ENCODE measurements at regions not wholly inside any gene's neighbourhood (a gene's known extent, or its start where the extent isn't known, plus 50 kb on each side); places are given as distances from the start of the nearest gene placed in this dataset.

- Histone ChIP-seq H3K36me3 (ENCODE audit: control insufficient read depth in 2 of 2, insufficient read depth in 1 of 2, low read length in 2 of 2) (no peaks in the 10 kb centered on the region), H3K27ac (ENCODE audit: extremely low read depth, low read depth, low read length) (no peak overlapping the region), H3K9me3 (ENCODE audit: control insufficient read depth, insufficient read depth, low read depth, low read length) (no peaks in the 10 kb centered on the region), H3K4me1 (ENCODE audit: control insufficient read depth, insufficient read depth, low read length) (peaks cover 7% of the 10 kb centered on the region; the same call in 1 of the 2 replicates), H3K4me3 (ENCODE audit: low read depth, low read length) (no peak overlapping the region)
- POLR2A ChIA-PET: no interaction called here
- no peak for TF ChIP-seq ZNF530 (tag by site-specific recombination; IDR thresholded peaks at IDR 0.05; ENCODE audit: low read depth)
- TF ChIP-seq SCRT2 (tag by site-specific recombination; IDR thresholded peaks at IDR 0.05): 0 out of 2 replicates have a peak, but pooled peaks have one; percentile 19
- CTCF ChIA-PET: no interaction called here
Observed at GRCh38 chr2:220949466-220949865, 622.6 kb downstream of the EPHA4 start.

DNA sequence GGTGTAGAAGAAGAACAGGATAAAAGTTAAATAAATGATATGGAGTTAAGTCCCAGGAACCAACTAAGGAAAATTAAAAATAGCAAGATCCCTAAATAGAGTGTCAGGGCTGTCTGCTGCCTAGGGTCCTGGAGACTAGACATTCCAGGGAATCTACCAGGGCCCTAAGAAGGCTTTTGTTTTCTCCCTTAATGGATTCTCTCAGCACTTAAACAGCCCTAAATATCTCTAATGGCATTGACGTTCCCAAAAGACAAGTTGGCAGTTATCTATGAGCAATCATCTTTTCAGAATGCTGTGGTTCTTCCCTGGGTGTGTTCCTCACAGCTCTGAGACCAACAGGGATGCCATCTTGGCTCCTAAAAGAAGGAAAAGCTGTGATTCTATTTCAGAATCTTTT lies 616.3 kb downstream of the EPHA4 start:
- Histone ChIP-seq H3K36me3 (ENCODE audit: control insufficient read depth in 2 of 2, insufficient read depth in 1 of 2, low read length in 2 of 2) (no peaks in the 10 kb centered on the region), H3K9me3 (ENCODE audit: control insufficient read depth, insufficient read depth, low read depth, low read length) (no peaks in the 10 kb centered on the region), H3K4me1 (ENCODE audit: control insufficient read depth, insufficient read depth, low read length) (no peaks in the 10 kb centered on the region), H3K27ac (ENCODE audit: extremely low read depth, low read depth, low read length) (no peak overlapping the region), H3K4me3 (ENCODE audit: low read depth, low read length) (no peak overlapping the region)
- TF ChIP-seq ZNF121 (tag by site-specific recombination; IDR thresholded peaks at IDR 0.05): no peak
- no peak for TF ChIP-seq ZNF266 (tag by site-specific recombination; IDR thresholded peaks at IDR 0.05; ENCODE audit: low read depth)
- TF ChIP-seq, protein P1, sequence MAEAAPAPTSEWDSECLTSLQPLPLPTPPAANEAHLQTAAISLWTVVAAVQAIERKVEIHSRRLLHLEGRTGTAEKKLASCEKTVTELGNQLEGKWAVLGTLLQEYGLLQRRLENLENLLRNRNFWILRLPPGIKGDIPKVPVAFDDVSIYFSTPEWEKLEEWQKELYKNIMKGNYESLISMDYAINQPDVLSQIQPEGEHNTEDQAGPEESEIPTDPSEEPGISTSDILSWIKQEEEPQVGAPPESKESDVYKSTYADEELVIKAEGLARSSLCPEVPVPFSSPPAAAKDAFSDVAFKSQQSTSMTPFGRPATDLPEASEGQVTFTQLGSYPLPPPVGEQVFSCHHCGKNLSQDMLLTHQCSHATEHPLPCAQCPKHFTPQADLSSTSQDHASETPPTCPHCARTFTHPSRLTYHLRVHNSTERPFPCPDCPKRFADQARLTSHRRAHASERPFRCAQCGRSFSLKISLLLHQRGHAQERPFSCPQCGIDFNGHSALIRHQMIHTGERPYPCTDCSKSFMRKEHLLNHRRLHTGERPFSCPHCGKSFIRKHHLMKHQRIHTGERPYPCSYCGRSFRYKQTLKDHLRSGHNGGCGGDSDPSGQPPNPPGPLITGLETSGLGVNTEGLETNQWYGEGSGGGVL (tag by site-specific recombination; IDR thresholded peaks at IDR 0.05): no peak
- TF ChIP-seq ZNF529 (tag by site-specific recombination; IDR thresholded peaks at IDR 0.05; ENCODE audit: insufficient replicate concordance): no peak
- ChIA-PET CTCF (no interaction called here), POLR2A (no interaction called here)

GRCh38 chr2:220956429-220956828 lies 615.7 kb downstream of the EPHA4 start:
- no peaks in the 10 kb centered on the region for H3K9me3 ChIP-seq (ENCODE audit: control insufficient read depth, insufficient read depth, low read depth, low read length)
- H3K4me1 ChIP-seq (ENCODE audit: control insufficient read depth, insufficient read depth, low read length): no peaks in the 10 kb centered on the region
- ChIA-PET CTCF (no interaction called here), POLR2A (no interaction called here)
- TF ChIP-seq ZNF155 (tag by site-specific recombination; IDR thresholded peaks at IDR 0.05): no peak
- H3K36me3 ChIP-seq (ENCODE audit: control insufficient read depth in 2 of 2, insufficient read depth in 1 of 2, low read length in 2 of 2): no peaks in the 10 kb centered on the region
- H3K27ac ChIP-seq (ENCODE audit: extremely low read depth, low read depth, low read length): no peak overlapping the region
- no peak overlapping the region for H3K4me3 ChIP-seq (ENCODE audit: low read depth, low read length)

GRCh38 chr2:220959391-220959802 lies 612.7 kb downstream of the EPHA4 start:
- no peak for TF ChIP-seq ZNF830 (tag by site-specific recombination; IDR thresholded peaks at IDR 0.05; ENCODE audit: low read depth)
- Histone ChIP-seq H3K4me1 (ENCODE audit: control insufficient read depth, insufficient read depth, low read length) (no peaks in the 10 kb centered on the region), H3K9me3 (ENCODE audit: control insufficient read depth, insufficient read depth, low read depth, low read length) (no peaks in the 10 kb centered on the region), H3K4me3 (ENCODE audit: low read depth, low read length) (no peak overlapping the region), H3K27ac (ENCODE audit: extremely low read depth, low read depth, low read length) (no peak overlapping the region), H3K36me3 (ENCODE audit: control insufficient read depth in 2 of 2, insufficient read depth in 1 of 2, low read length in 2 of 2) (no peaks in the 10 kb centered on the region)
- ChIA-PET POLR2A (interaction anchor here (0.6 kb wide), 1 partner anchor 750 kb away, joined by 4 read pairs; no protein-coding TSS in a partner anchor), CTCF (interaction anchor here (0.7 to 1.0 kb wide), 2 partner anchors 9 to 28 kb away, joined by 3 to 4 read pairs; no protein-coding TSS in a partner anchor)

DNA sequence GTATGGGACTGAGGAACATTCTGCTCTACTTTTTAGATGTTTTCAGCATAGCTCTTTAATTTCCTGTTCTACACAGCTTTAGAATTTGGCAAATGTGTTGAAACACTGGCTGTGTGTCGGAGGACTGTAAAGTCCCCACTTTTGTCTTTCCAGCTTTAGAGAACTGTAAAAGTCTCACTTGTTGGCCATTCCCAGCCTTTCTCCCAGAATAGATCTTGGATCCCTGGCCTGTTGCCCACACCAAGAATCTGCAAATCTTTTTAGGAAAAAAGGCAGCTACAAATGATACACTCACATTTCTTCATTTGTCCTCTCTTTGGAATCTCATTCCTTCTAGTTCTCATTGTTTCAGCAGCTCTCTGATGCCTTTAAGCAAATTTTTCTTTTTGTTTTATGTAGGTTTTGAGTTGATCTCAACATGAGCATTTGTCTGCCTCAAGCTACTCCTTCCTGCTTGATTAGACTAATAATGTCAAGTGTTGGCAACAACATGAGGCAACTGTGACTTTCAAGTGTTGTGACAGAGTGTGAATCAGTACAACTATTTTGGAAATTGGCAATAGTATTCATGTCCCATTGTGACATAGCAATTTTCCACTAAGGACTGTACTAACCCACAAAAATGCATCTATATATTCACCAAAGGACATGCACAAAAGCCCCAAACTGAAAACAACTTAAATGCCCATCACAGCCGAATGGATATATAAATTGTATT lies 610.8 kb downstream of the EPHA4 start:
- Histone ChIP-seq H3K4me1 (ENCODE audit: control insufficient read depth, insufficient read depth, low read length) (no peaks in the 10 kb centered on the region), H3K4me3 (ENCODE audit: low read depth, low read length) (no peak overlapping the region), H3K27ac (ENCODE audit: extremely low read depth, low read depth, low read length) (no peak overlapping the region), H3K36me3 (ENCODE audit: control insufficient read depth in 2 of 2, insufficient read depth in 1 of 2, low read length in 2 of 2) (no peaks in the 10 kb centered on the region), H3K9me3 (ENCODE audit: control insufficient read depth, insufficient read depth, low read depth, low read length) (no peaks in the 10 kb centered on the region)
- ChIA-PET POLR2A (no interaction called here), CTCF (interaction anchor here (1.1 kb wide), 1 partner anchor 9 kb away, joined by 3 read pairs; no protein-coding TSS in a partner anchor)
- TF ChIP-seq, protein P2, sequence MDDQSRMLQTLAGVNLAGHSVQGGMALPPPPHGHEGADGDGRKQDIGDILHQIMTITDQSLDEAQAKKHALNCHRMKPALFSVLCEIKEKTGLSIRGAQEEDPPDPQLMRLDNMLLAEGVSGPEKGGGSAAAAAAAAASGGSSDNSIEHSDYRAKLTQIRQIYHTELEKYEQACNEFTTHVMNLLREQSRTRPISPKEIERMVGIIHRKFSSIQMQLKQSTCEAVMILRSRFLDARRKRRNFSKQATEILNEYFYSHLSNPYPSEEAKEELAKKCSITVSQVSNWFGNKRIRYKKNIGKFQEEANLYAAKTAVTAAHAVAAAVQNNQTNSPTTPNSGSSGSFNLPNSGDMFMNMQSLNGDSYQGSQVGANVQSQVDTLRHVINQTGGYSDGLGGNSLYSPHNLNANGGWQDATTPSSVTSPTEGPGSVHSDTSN (CRISPR knock-in tag; IDR thresholded peaks at IDR 0.05): no peak
- TF ChIP-seq KLF16 (tag by site-specific recombination; IDR thresholded peaks at IDR 0.05): no peak
- no peak for TF ChIP-seq WT1 (tag by site-specific recombination; IDR thresholded peaks at IDR 0.05)
- no peak for TF ChIP-seq ZNF571 (tag by site-specific recombination; IDR thresholded peaks at IDR 0.05)
- no peak for TF ChIP-seq ZNF311 (tag by site-specific recombination; IDR thresholded peaks at IDR 0.05; ENCODE audit: borderline replicate concordance)
- TF ChIP-seq ZNF777 (tag by site-specific recombination; IDR thresholded peaks at IDR 0.05; ENCODE audit: borderline replicate concordance): no peak
- TF ChIP-seq, protein P3, sequence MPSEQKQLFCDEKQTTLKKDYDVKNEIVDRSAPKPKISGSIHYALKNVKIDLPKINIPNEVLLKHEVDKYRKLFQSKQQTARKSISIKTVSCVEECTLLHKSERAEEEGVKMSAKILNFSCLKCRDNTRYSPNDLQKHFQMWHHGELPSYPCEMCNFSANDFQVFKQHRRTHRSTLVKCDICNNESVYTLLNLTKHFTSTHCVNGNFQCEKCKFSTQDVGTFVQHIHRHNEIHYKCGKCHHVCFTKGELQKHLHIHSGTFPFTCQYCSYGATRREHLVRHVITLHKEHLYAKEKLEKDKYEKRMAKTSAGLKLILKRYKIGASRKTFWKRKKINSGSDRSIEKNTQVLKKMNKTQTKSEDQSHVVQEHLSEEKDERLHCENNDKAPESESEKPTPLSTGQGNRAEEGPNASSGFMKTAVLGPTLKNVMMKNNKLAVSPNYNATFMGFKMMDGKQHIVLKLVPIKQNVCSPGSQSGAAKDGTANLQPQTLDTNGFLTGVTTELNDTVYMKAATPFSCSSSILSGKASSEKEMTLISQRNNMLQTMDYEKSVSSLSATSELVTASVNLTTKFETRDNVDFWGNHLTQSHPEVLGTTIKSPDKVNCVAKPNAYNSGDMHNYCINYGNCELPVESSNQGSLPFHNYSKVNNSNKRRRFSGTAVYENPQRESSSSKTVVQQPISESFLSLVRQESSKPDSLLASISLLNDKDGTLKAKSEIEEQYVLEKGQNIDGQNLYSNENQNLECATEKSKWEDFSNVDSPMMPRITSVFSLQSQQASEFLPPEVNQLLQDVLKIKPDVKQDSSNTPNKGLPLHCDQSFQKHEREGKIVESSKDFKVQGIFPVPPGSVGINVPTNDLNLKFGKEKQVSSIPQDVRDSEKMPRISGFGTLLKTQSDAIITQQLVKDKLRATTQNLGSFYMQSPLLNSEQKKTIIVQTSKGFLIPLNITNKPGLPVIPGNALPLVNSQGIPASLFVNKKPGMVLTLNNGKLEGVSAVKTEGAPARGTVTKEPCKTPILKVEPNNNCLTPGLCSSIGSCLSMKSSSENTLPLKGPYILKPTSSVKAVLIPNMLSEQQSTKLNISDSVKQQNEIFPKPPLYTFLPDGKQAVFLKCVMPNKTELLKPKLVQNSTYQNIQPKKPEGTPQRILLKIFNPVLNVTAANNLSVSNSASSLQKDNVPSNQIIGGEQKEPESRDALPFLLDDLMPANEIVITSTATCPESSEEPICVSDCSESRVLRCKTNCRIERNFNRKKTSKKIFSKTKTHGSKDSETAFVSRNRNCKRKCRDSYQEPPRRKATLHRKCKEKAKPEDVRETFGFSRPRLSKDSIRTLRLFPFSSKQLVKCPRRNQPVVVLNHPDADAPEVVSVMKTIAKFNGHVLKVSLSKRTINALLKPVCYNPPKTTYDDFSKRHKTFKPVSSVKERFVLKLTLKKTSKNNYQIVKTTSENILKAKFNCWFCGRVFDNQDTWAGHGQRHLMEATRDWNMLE (tag by site-specific recombination; conservative IDR thresholded peaks at IDR 0.05; ENCODE audit: low read depth): no peak
- TF ChIP-seq PRDM1 (tag by site-specific recombination; IDR thresholded peaks at IDR 0.05): no peak
